GM12872 (cell line): ENCODE measurements at regions not wholly inside any gene's neighbourhood (a gene's known extent, or its start where the extent isn't known, plus 50 kb on each side); places are given as distances from the start of the nearest gene placed in this dataset.

ENCODE experiments used
- CTCF ChIP-seq: IDR thresholded peaks from 3 replicates; pipeline ENCODE4 v1.5.1; 2011; ENCODE audit warnings: low read depth, mild to moderate bottlenecking, low read length, moderate library complexity; ENCODE audit not compliant: insufficient read depth

- no peak for TF ChIP-seq CTCF
Observed at GRCh38 chr2:18912225-18912888, 323.0 kb upstream of the NT5C1B start.

- TF ChIP-seq CTCF = no peak
Observed at GRCh38 chr2:18911416-18911815, 322.0 kb upstream of the NT5C1B start.

DNA sequence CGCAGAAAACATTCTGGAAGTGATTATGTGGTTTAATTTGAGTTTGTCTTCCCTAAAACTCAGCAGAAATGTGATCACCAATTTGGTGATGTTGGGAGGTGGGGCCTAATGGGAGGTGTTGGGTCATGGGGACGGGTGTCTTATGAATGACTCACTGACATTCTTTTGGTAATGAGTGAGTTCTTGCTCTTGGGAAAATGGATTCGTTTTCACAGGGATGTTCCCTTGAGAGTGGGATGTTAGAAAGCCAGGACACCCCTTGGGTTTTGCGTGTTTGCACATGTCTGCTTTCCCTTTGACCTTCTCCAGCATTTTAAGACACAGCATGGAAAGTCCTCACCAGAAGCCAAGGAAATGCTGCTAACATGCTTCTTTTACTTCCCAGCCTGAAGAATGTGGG lies 321.5 kb upstream of the NT5C1B start:
- no peak for TF ChIP-seq CTCF

- TF ChIP-seq CTCF = no peak
Observed at GRCh38 chr2:18907937-18908336, 318.6 kb upstream of the NT5C1B start.

DNA sequence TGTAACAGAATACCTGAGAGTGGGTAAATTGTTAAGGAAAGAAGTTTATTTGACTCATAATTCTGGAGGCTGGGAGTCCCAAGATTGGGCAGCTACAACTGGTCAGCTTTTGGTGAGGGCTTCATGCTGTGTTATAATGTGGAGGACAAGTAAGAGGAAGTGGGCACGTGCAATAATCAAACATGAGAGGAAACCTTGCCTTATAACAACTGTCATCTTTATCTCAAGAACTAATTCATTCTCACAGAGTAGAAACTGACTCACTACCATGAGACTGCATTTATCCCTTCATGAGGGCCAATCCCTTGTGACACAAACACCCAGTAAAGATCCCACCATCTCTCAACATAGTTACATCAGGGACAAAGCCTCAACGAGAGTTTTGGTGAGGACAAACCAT lies 318.1 kb upstream of the NT5C1B start:
- TF ChIP-seq CTCF = no peak

GRCh38 chr2:18903750-18904149 lies 314.4 kb upstream of the NT5C1B start:
- TF ChIP-seq CTCF = no peak

DNA sequence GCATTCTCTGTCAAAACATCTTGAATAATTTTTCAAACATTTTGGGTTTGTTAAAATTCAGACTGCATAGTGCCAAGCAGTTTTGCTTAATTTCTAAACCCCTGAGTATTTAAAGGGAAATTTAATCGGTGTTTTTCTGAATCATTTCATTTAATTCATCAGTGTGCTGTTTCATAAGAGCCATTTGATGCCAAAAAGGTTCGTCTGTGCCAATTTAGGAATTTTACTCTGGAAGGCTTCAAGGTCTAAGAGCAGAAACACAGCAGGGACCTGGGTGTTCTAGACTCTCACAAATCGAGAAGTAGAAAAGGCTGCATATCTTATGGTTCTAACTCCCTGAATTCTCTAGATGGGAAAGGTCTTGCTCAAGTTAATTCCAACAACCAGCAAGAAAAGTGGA lies 311.9 kb upstream of the NT5C1B start:
- TF ChIP-seq CTCF = no peak
